Activated B cell treated with CpG ODN at 0.5 μM for 24 hours (primary cell): ENCODE measurements at regions not wholly inside any gene's neighbourhood (a gene's known extent, or its start where the extent isn't known, plus 50 kb on each side); places are given as distances from the start of the nearest gene placed in this dataset.

Experiments used
- ATAC-seq: fragments of 200-7000 bp; cut with Tn5 transposase; one replicate; pipeline ENCODE4 v1.10.0; 2021; ENCODE audit warnings: low read depth, mild to moderate bottlenecking, moderate library complexity
- CTCF ChIA-PET: fragments of 350-600 bp; sonication (Branson Sonifier 250); formaldehyde crosslinking; loops from one replicate; lab custom pipeline; 2021; ENCODE audit warnings: antibody characterized with exemption; lab: Charles Lee
- POLR2A ChIA-PET: fragments of 350-600 bp; sonication (Branson Sonifier 250); formaldehyde crosslinking; loops from one replicate; lab custom pipeline; 2021; ENCODE audit warnings: antibody characterized with exemption; lab: Charles Lee
- DNase-seq: peaks from one replicate; pipeline ENCODE4 v3.0.0; 2022
- H3K27ac Mint-ChIP-seq: one replicate; pipeline ENCODE4 v1.8.0; 2020; ENCODE audit warnings: mixed read lengths
- H3K27me3 Mint-ChIP-seq: one replicate; pipeline ENCODE4 v1.8.0; 2021; ENCODE audit warnings: mixed read lengths
- H3K36me3 Mint-ChIP-seq: one replicate; pipeline ENCODE4 v1.8.0; 2021; ENCODE audit warnings: low read depth, mixed read lengths
- H3K4me1 Mint-ChIP-seq: one replicate; pipeline ENCODE4 v1.8.0; 2021; ENCODE audit warnings: mixed read lengths
- H3K4me3 Mint-ChIP-seq: one replicate; pipeline ENCODE4 v1.8.0; 2020; ENCODE audit warnings: mild to moderate bottlenecking, mixed read lengths
- H3K9me3 Mint-ChIP-seq: one replicate; pipeline ENCODE4 v1.8.0; 2020; ENCODE audit warnings: mixed read lengths
- intact Hi-C: fragments of 100-400 bp; cut with micrococcal nuclease; formaldehyde crosslinking; loops from one replicate; pipeline ENCODE4 v1.15.1; 2024
- TF ChIP-seq, protein P1 (sequence below): fragments of 200-600 bp; IDR thresholded peaks from one replicate; pipeline ENCODE4 v1.8.0; 2022; ENCODE audit warnings: antibody characterized with exemption, mild to moderate bottlenecking

- intact Hi-C loops = no loop called here
- TF ChIP-seq, protein P1, sequence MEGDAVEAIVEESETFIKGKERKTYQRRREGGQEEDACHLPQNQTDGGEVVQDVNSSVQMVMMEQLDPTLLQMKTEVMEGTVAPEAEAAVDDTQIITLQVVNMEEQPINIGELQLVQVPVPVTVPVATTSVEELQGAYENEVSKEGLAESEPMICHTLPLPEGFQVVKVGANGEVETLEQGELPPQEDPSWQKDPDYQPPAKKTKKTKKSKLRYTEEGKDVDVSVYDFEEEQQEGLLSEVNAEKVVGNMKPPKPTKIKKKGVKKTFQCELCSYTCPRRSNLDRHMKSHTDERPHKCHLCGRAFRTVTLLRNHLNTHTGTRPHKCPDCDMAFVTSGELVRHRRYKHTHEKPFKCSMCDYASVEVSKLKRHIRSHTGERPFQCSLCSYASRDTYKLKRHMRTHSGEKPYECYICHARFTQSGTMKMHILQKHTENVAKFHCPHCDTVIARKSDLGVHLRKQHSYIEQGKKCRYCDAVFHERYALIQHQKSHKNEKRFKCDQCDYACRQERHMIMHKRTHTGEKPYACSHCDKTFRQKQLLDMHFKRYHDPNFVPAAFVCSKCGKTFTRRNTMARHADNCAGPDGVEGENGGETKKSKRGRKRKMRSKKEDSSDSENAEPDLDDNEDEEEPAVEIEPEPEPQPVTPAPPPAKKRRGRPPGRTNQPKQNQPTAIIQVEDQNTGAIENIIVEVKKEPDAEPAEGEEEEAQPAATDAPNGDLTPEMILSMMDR = no peak
- no peak for ATAC-seq
- DNase-seq = no peak
- ChIA-PET CTCF (no interaction called here), POLR2A (no interaction called here)
- Mint-ChIP-seq H3K4me1 (no peaks in the 10 kb centered on the region), H3K4me3 (no peak overlapping the region), H3K36me3 (no peaks in the 10 kb centered on the region), H3K27ac (no peak overlapping the region), H3K9me3 (no peaks in the 10 kb centered on the region), H3K27me3 (peaks cover 5% of the 10 kb centered on the region)
Observed at GRCh38 chr12:131551675-131552491, 159.0 kb upstream of the SFSWAP start.

DNA sequence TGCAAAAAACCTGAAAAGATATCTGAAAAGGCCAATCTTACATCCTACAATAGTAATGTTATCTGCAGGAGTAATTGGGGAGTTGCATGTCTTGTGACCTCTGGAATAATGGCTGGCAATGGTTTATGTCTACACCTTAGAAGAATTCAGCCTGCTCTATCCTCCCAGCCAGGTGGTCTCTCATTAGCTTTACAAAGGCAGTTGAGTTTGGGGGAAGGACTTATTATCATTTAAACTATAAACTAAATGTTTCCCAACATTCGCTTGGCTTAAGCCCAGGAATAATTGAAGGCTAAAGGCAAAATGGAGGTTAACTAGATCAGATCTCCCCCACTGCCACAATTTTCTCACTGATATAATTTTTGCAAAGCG, 158.4 kb upstream of the SFSWAP start:
- ChIA-PET CTCF (no interaction called here), POLR2A (no interaction called here)
- TF ChIP-seq, protein P1 = no peak
- Mint-ChIP-seq H3K9me3 (no peaks in the 10 kb centered on the region), H3K27me3 (peaks cover 5% of the 10 kb centered on the region), H3K4me1 (no peaks in the 10 kb centered on the region), H3K4me3 (no peak overlapping the region), H3K27ac (no peak overlapping the region), H3K36me3 (no peaks in the 10 kb centered on the region)
- intact Hi-C loops = no loop called here
- ATAC-seq = no peak
- DNase-seq = no peak

- Mint-ChIP-seq H3K27me3 (peaks cover 5% of the 10 kb centered on the region), H3K9me3 (no peaks in the 10 kb centered on the region), H3K4me1 (no peaks in the 10 kb centered on the region), H3K36me3 (no peaks in the 10 kb centered on the region), H3K27ac (no peak overlapping the region), H3K4me3 (no peak overlapping the region)
- CTCF ChIA-PET = no interaction called here
- DNase-seq = no peak
- TF ChIP-seq, protein P1 = no peak
- intact Hi-C loops = no loop called here
- ATAC-seq = no peak
- POLR2A ChIA-PET = no interaction called here
Observed at GRCh38 chr12:131553096-131553777, 157.7 kb upstream of the SFSWAP start.

DNA sequence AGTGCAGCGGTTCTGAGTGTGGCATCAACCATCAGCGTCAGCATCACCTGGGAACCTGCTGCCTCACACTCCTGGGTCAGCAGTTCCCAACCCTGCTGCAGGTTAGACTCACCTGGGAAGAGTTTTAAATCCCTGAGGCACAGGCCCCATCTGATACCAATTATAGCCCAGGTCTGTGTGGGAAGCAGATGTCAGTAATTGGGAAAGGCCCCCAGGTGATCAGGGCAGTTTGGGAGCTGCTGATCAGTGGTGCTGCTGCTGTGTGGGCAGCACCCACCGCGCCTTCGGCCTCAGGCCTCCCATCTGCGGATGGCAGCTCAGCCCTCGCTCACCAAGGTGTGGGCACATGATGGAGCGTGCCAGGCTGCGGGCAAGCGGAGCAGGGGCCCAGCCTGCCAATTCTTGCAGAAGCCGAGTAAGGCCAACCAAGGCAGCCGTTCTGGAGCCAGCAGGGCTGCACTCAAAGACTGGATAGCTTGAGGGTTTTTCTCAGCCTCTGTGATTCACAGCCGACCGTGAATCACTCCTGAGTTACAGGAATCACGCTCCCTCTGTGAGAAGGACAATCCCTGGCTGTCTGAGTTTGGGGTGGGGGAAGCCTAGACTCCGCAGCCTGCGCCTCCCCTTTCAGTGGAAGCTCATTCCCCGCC, 155.6 kb upstream of the SFSWAP start:
- TF ChIP-seq, protein P1 = no peak
- no peak overlapping the region for H3K4me3 Mint-ChIP-seq
- H3K9me3 Mint-ChIP-seq = no peaks in the 10 kb centered on the region
- POLR2A ChIA-PET = no interaction called here
- ATAC-seq = no peak
- no peak for DNase-seq
- no peaks in the 10 kb centered on the region for H3K4me1 Mint-ChIP-seq
- H3K36me3 Mint-ChIP-seq = no peaks in the 10 kb centered on the region
- intact Hi-C loops = no loop called here
- CTCF ChIA-PET = no interaction called here
- no peak overlapping the region for H3K27ac Mint-ChIP-seq
- peaks cover 5% of the 10 kb centered on the region for H3K27me3 Mint-ChIP-seq

DNA sequence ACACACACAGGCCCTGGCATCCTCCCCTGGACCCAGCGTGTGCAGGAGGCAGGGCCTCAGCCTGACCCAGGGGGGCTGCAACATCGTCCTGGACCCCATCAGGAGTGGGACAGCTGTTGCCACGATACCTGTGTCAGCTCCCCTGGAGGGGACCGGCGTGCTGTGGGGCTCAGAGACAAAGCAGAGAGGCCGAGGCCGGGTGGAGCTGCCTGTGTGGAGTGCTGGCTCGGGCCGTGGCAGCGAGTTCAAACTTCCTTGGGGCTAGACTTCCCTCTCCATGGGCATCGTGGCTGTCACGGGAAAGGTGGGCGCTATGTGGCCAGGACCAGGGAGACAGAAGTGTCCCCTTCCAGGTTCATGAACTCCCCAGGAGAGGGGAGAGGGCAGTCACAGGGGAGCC, 155.0 kb upstream of the SFSWAP start:
- Mint-ChIP-seq H3K9me3 (no peaks in the 10 kb centered on the region), H3K27ac (no peak overlapping the region), H3K27me3 (peaks cover 5% of the 10 kb centered on the region), H3K36me3 (no peaks in the 10 kb centered on the region), H3K4me1 (no peaks in the 10 kb centered on the region), H3K4me3 (no peak overlapping the region)
- ATAC-seq (no peak), DNase-seq (no peak)
- ChIA-PET CTCF (no interaction called here), POLR2A (no interaction called here)
- intact Hi-C loops = no loop called here
- TF ChIP-seq, protein P1 = no peak
